T-cell (primary cell): ENCODE measurements at regions not wholly inside any gene's neighbourhood (a gene's known extent, or its start where the extent isn't known, plus 50 kb on each side); places are given as distances from the start of the nearest gene placed in this dataset.

ENCODE experiments used
- ATAC-seq, 4 experiments: fragments of 200-7000 bp in 3 of 4; fragments of 150-1000 bp in 1 of 4; cut with Tn5 transposase; replicated peaks in 1 of 4; 1 replicate in 3 of 4; 2 replicates in 1 of 4; pipeline ENCODE4 v1.10.0; 2021; ENCODE audit warnings: moderate library complexity in 3 of 4, mild to moderate bottlenecking in 2 of 4, moderate number of reproducible peaks in 1 of 4
- CTCF ChIA-PET, 2 donors: fragments of 300-600 bp; sonication (Branson Sonifier 250); formaldehyde crosslinking; loops; one replicate each; lab custom pipeline; 2022; ENCODE audit warnings: antibody characterized with exemption in 2 of 2; lab: Charles Lee
- POLR2A ChIA-PET, 2 donors: fragments of 300-600 bp; sonication (Branson Sonifier 250); formaldehyde crosslinking; loops; one replicate each; lab custom pipeline; 2022; ENCODE audit warnings: antibody characterized with exemption in 2 of 2; lab: Charles Lee
- DNase-seq, 35 experiments: peaks; one replicate each; pipeline versions ENCODE4 v3.0.0 to v3.0.0-alpha.2; 2013 to 2023
- H3K27ac ChIP-seq: one replicate; pipeline ENCODE4 v1.5.1; 2013; ENCODE audit warnings: low read length
- H3K27me3 ChIP-seq, 2 experiments: replicated peaks in 1 of 2; 1 replicate in 1 of 2; 2 replicates in 1 of 2; pipeline versions ENCODE4 v1.6.1 to v1.7.0; 2013; ENCODE audit warnings: low read length in 1 of 2, mixed read lengths in 1 of 2; ENCODE audit not compliant: control insufficient read depth in 2 of 2, insufficient read depth in 2 of 2; ENCODE audit errors: extremely low read depth in 1 of 2
- H3K36me3 ChIP-seq, 2 donors: 1 replicate in 1 of 2; 2 replicates in 1 of 2; pipeline versions ENCODE4 v1.6.1 to v1.7.0; 2013; ENCODE audit warnings: low read length in 1 of 2; ENCODE audit not compliant: control insufficient read depth in 2 of 2, insufficient read depth in 1 of 2; ENCODE audit errors: extremely low read depth in 1 of 2
- H3K4me1 ChIP-seq, 2 experiments: 1 replicate in 1 of 2; 2 replicates in 1 of 2; pipeline versions ENCODE4 v1.6.1 to v1.7.0; 2013; ENCODE audit warnings: low read length in 2 of 2, mixed read lengths in 1 of 2; ENCODE audit not compliant: insufficient read depth in 2 of 2, control insufficient read depth in 1 of 2; ENCODE audit errors: extremely low read depth in 1 of 2
- H3K4me3 ChIP-seq, 2 donors: 1 replicate in 1 of 2; 2 replicates in 1 of 2; pipeline versions ENCODE4 v1.5.1 to v1.7.0; 2013; ENCODE audit warnings: mild to moderate bottlenecking in 2 of 2, low read length in 1 of 2, moderate library complexity in 1 of 2; ENCODE audit not compliant: control insufficient read depth in 1 of 2; ENCODE audit errors: extremely low read depth in 1 of 2
- H3K9me3 ChIP-seq: 2 replicates; pipeline ENCODE4 v1.7.0; 2013
- H3K27ac Mint-ChIP-seq, 2 donors: one replicate each; pipeline ENCODE4 v1.8.0; 2020 to 2021; ENCODE audit warnings: mild to moderate bottlenecking in 2 of 2, mixed read lengths in 2 of 2
- H3K27me3 Mint-ChIP-seq, 2 donors: one replicate each; pipeline ENCODE4 v1.8.0; 2021 to 2022; ENCODE audit warnings: mixed read lengths in 2 of 2
- H3K36me3 Mint-ChIP-seq: one replicate; pipeline ENCODE4 v1.8.0; 2021; ENCODE audit warnings: mixed read lengths
- H3K4me1 Mint-ChIP-seq, 3 donors: one replicate each; pipeline ENCODE4 v1.8.0; 2020 to 2022; ENCODE audit warnings: mixed read lengths in 3 of 3, mild to moderate bottlenecking in 1 of 3
- H3K4me3 Mint-ChIP-seq, 3 donors: one replicate each; pipeline ENCODE4 v1.8.0; 2020 to 2022; ENCODE audit warnings: mild to moderate bottlenecking in 3 of 3, mixed read lengths in 3 of 3, moderate library complexity in 3 of 3
- H3K9me3 Mint-ChIP-seq, 3 donors: one replicate each; pipeline ENCODE4 v1.8.0; 2020 to 2022; ENCODE audit warnings: mixed read lengths in 3 of 3
- WGBS: methylation state at CpG from one replicate; pipeline ENCODE4 v1.1.5; 2013; ENCODE audit warnings: missing lambda C conversion rate; ENCODE audit not compliant: insufficient coverage; 5-methylcytosine and 5-hydroxymethylcytosine counted together

DNA sequence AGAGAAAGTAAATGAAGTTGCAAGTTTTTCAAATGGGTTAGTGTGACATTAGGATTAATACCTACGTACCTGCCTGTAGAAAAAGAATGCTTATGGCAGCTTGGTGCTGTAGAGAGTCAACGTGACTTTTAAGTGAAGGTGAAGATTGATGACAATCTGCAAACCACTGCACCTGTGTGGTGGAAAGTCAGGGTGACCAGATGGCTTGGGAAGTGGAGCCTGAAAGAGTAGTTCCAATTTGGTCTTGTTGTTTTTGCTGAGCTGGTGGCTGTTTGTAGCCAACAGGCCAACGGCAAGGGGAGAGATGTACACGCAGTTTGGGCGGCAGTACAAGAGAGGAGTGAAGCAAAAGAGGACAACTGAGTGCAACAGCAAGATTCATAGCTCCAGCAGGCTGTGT lies 78.1 kb upstream of the JAK1 start:
- Mint-ChIP-seq H3K4me1 (peaks cover 47 to 59% (median 52%) of the 10 kb centered on the region in 3 donors), H3K27me3 (no peaks in the 10 kb centered on the region), H3K27ac (peak overlapping the region in 1 of 2 donors; percentile 50), H3K36me3 (peaks cover 4% of the 10 kb centered on the region), H3K4me3 (no peak overlapping the region), H3K9me3 (no peaks in the 10 kb centered on the region)
- H3K27me3 ChIP-seq = no peaks in the 10 kb centered on the region
- no peaks in the 10 kb centered on the region for H3K9me3 ChIP-seq
- ChIA-PET CTCF (interaction anchor here in 1 of 2 donors (0.6 to 1.1 kb wide), 2 partner anchors 30 to 144 kb away, joined by 3 read pairs; no protein-coding TSS in a partner anchor), POLR2A (interaction anchor here in 1 of 2 donors (0.5 to 0.7 kb wide), 2 partner anchors 75 to 113 kb away, joined by 3 read pairs; no protein-coding TSS in a partner anchor)
- no peak overlapping the region for H3K4me3 ChIP-seq
- H3K27ac ChIP-seq = no peak overlapping the region
- 79% methylated on average over 5 of the region's 5 CpGs for WGBS
- H3K36me3 ChIP-seq = no peaks in the 10 kb centered on the region
- DNase-seq = no peak
- peaks cover 1 to 7% of the 10 kb centered on the region in 2 experiments for H3K4me1 ChIP-seq
- no peak for ATAC-seq

- H3K9me3 ChIP-seq = no peaks in the 10 kb centered on the region
- no peak overlapping the region for H3K4me3 ChIP-seq
- WGBS = 100% methylated on average over 3 of the region's 4 CpGs
- POLR2A ChIA-PET = interaction anchor here in 1 of 2 donors (0.7 kb wide), 2 partner anchors 23 to 76 kb away, joined by 3 to 4 read pairs; no protein-coding TSS in a partner anchor
- Mint-ChIP-seq H3K27me3 (no peaks in the 10 kb centered on the region), H3K4me1 (peaks cover 55 to 66% (median 60%) of the 10 kb centered on the region in 3 donors), H3K9me3 (no peaks in the 10 kb centered on the region), H3K4me3 (no peak overlapping the region), H3K36me3 (peaks cover 4% of the 10 kb centered on the region), H3K27ac (peak overlapping the region in 1 of 2 donors; percentile 44)
- no peaks in the 10 kb centered on the region for H3K36me3 ChIP-seq
- ATAC-seq (no peak), DNase-seq (no peak)
- H3K27ac ChIP-seq = no peak overlapping the region
- CTCF ChIA-PET = interaction anchor here (1.0 to 1.1 kb wide), 3 partner anchors 20 to 168 kb away, joined by 3 to 4 read pairs (median 3); no protein-coding TSS in a partner anchor
- no peaks in the 10 kb centered on the region for H3K27me3 ChIP-seq
- peaks cover 8 to 15% of the 10 kb centered on the region in 2 experiments for H3K4me1 ChIP-seq
These were observed 78.9 kb upstream of the JAK1 start for GRCh38 chr1:65045022-65045817.

DNA sequence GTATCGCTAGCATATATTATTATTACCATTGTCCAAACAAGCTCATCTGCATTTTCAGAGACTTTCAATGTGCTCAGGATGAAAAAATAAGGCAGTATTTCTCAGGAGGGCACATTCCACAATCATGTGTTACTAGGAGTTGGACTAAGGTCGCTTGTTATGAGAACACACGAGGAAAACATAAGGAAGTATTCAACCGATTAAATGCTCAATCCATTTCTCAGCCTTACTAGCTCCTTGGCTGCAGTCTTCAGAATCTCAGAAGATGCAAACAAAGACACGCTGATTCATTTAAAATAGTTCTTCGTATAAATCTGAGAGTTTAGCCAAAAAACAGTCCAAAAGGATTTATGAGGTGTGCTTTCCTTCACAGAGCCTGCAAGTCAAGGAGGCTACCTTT lies 82.0 kb upstream of the JAK1 start:
- CTCF ChIA-PET = interaction anchor here in 1 of 2 donors (0.6 to 0.9 kb wide), 3 partner anchors 11 to 221 kb away, joined by 3 read pairs; no protein-coding TSS in a partner anchor
- H3K27me3 ChIP-seq = no peaks in the 10 kb centered on the region
- H3K27me3 Mint-ChIP-seq = no peaks in the 10 kb centered on the region

GRCh38 chr1:65049941-65050713 lies 83.8 kb upstream of the JAK1 start:
- peaks cover 22% of the 10 kb centered on the region for H3K36me3 Mint-ChIP-seq
- Histone ChIP-seq H3K4me3 (peak overlapping the region in 1 of 2 donors; percentile 25), H3K36me3 (peaks cover 0 to 4% of the 10 kb centered on the region in 2 donors), H3K27ac (peak overlapping the region; percentile 24), H3K4me1 (peaks cover 22 to 24% of the 10 kb centered on the region in 2 experiments), H3K27me3 (no peaks in the 10 kb centered on the region), H3K9me3 (no peaks in the 10 kb centered on the region)
- no peaks in the 10 kb centered on the region for H3K9me3 Mint-ChIP-seq
- no peaks in the 10 kb centered on the region for H3K27me3 Mint-ChIP-seq
- peak overlapping the region; percentile 26 to 81 (median 35) for H3K4me3 Mint-ChIP-seq
- H3K27ac Mint-ChIP-seq = peak overlapping the region; percentile 83 to 88
- ATAC-seq = peak; percentile 59 to 96 (median 82)
- POLR2A ChIA-PET = interaction anchor here (0.6 to 0.7 kb wide), 5 partner anchors 10 to 655 kb away, joined by 3 read pairs; no protein-coding TSS in a partner anchor
- WGBS = 22% methylated on average over 4 of the region's 5 CpGs
- H3K4me1 Mint-ChIP-seq = peaks cover 58 to 64% (median 62%) of the 10 kb centered on the region in 3 donors
- CTCF ChIA-PET = interaction anchor here (0.5 to 1.4 kb wide), 6 partner anchors 10 to 768 kb away, joined by 3 to 7 read pairs (median 4); no protein-coding TSS in a partner anchor
- peak in 18 of 35 experiments; percentile 4 to 64 (median 22) for DNase-seq

More for the DNA sequence above, 82.0 kb upstream of the JAK1 start:
- WGBS = 100% methylated on average over 2 of the region's 6 CpGs
- POLR2A ChIA-PET = no interaction called here
- peaks cover 22 to 24% of the 10 kb centered on the region in 2 experiments for H3K4me1 ChIP-seq
- no peak overlapping the region for H3K4me3 ChIP-seq
- DNase-seq = no peak
- no peaks in the 10 kb centered on the region for H3K9me3 Mint-ChIP-seq
- peaks cover 12% of the 10 kb centered on the region for H3K36me3 Mint-ChIP-seq
- peaks cover 65 to 69% (median 67%) of the 10 kb centered on the region in 3 donors for H3K4me1 Mint-ChIP-seq
- no peak overlapping the region for H3K4me3 Mint-ChIP-seq
- no peak overlapping the region for H3K27ac ChIP-seq
- no peak for ATAC-seq
- no peaks in the 10 kb centered on the region for H3K36me3 ChIP-seq
- H3K9me3 ChIP-seq = no peaks in the 10 kb centered on the region
- peak overlapping the region in 1 of 2 donors; percentile 3 for H3K27ac Mint-ChIP-seq

DNA sequence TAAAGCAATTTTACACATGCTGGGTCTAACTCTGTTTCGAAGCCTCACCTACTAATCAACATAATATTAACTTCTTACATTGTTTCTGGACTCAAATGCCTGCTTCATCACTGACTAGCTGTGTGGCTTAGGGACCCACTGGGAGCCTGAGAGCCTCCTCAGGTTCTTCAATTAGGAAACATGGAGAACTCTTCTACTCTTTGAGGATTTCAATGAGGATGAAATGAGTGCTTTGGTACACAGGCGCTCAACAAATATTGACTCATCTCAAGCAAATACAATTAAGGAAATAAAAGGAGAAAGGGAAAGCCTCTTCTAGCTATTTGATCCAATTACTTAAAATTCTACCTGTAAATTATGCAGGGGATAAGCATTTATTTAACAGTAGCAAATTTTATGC lies 84.4 kb upstream of the JAK1 start:
- WGBS = no CpG with 5 or more reads among the region's 2 CpGs
- no peak overlapping the region for H3K27ac ChIP-seq
- POLR2A ChIA-PET = interaction anchor here (0.6 to 0.7 kb wide), 5 partner anchors 48 to 654 kb away, joined by 3 read pairs; no protein-coding TSS in a partner anchor

More for the DNA sequence above, 84.4 kb upstream of the JAK1 start:
- no peak overlapping the region for H3K4me3 ChIP-seq
- peak overlapping the region; percentile 83 to 88 for H3K27ac Mint-ChIP-seq
- peaks cover 0 to 9% of the 10 kb centered on the region in 2 donors for H3K36me3 ChIP-seq
- H3K9me3 Mint-ChIP-seq = no peaks in the 10 kb centered on the region
- DNase-seq (no peak), ATAC-seq (no peak)
- peak overlapping the region in 2 of 3 donors; percentile 35 to 81 for H3K4me3 Mint-ChIP-seq
- H3K4me1 Mint-ChIP-seq = peaks cover 55 to 59% (median 57%) of the 10 kb centered on the region in 3 donors
- peaks cover 27% of the 10 kb centered on the region for H3K36me3 Mint-ChIP-seq
- H3K27me3 Mint-ChIP-seq = no peaks in the 10 kb centered on the region
- H3K4me1 ChIP-seq = peaks cover 22 to 24% of the 10 kb centered on the region in 2 experiments
- no peaks in the 10 kb centered on the region for H3K9me3 ChIP-seq
- no peaks in the 10 kb centered on the region for H3K27me3 ChIP-seq
- CTCF ChIA-PET = interaction anchor here (0.6 to 1.4 kb wide), 3 partner anchors 12 to 768 kb away, joined by 3 to 7 read pairs (median 4); no protein-coding TSS in a partner anchor
